ENCODE measurements at regions not wholly inside any gene's neighbourhood (a gene's known extent, or its start where the extent isn't known, plus 50 kb on each side); places are given as distances from the start of the nearest gene placed in this dataset.
"Not testable (repeated sequence)": the region's sequence is repeated elsewhere in the genome, so short reads cannot be mapped to it uniquely, and the experiment has no call there.

- no peak for DNase-seq
Measured at GRCh38 chr7:101712652-101713051, 83.6 kb upstream of the MYL10 start.

- no peak for DNase-seq
Measured at GRCh38 chr7:101714097-101714496, 85.0 kb upstream of the MYL10 start.

GRCh38 chr7:101717628-101718357, 88.7 kb upstream of the MYL10 start:
- DNase-seq, result no peak

- no peak for DNase-seq
Measured at GRCh38 chr7:101718363-101719122, 89.4 kb upstream of the MYL10 start.

- DNase-seq, result no peak
Measured at GRCh38 chr7:101719123-101719470, 90.0 kb upstream of the MYL10 start.

GRCh38 chr7:101720324-101720723, 91.2 kb upstream of the MYL10 start:
- no peak for DNase-seq

GRCh38 chr7:101722247-101722646, 93.2 kb upstream of the MYL10 start:
- no peak for DNase-seq

GRCh38 chr7:101723835-101724234, 93.6 kb upstream of the CUX1 start:
- DNase-seq, result no peak

- DNase-seq, result no peak
Measured at GRCh38 chr7:101724957-101725356, 92.5 kb upstream of the CUX1 start.

GRCh38 chr7:101725921-101726320, 91.5 kb upstream of the CUX1 start:
- no peak for DNase-seq

- DNase-seq, result no peak
Measured at GRCh38 chr7:101727184-101727583, 90.2 kb upstream of the CUX1 start.

- DNase-seq, result no peak
Measured at GRCh38 chr7:101728128-101728527, 89.3 kb upstream of the CUX1 start.

- not testable (repeated sequence) for DNase-seq
Measured at GRCh38 chr7:101728873-101729240, 88.6 kb upstream of the CUX1 start.

GRCh38 chr7:101729241-101729883, 88.1 kb upstream of the CUX1 start:
- no peak for DNase-seq

GRCh38 chr7:101731502-101732084, 85.8 kb upstream of the CUX1 start:
- no peak for DNase-seq

GRCh38 chr7:101733713-101734475, 83.5 kb upstream of the CUX1 start:
- peak; percentile 32 to 55 for DNase-seq

- DNase-seq, result no peak
Measured at GRCh38 chr7:101736084-101736483, 81.3 kb upstream of the CUX1 start.

GRCh38 chr7:101739775-101740398, 77.5 kb upstream of the CUX1 start:
- DNase-seq, result peak in 1 of 2 experiments; percentile 62

- no peak for DNase-seq
Measured at GRCh38 chr7:101740981-101741725, 76.3 kb upstream of the CUX1 start.

- peak in 1 of 2 experiments; percentile 14 for DNase-seq
Measured at GRCh38 chr7:101743241-101743994, 74.0 kb upstream of the CUX1 start.

- DNase-seq, result no peak
Measured at GRCh38 chr7:101743995-101744360, 73.4 kb upstream of the CUX1 start.

Data from SHP77 (cell line).